IMR-90 (cell line): ENCODE measurements at regions not wholly inside any gene's neighbourhood (a gene's known extent, or its start where the extent isn't known, plus 50 kb on each side); places are given as distances from the start of the nearest gene placed in this dataset.

Experiments used
- ATAC-seq: fragments of 200-7000 bp; cut with Tn5 transposase; 2 replicates; pipeline ENCODE4 v1.9.1; 2020; ENCODE audit warnings: low read depth, mild to moderate bottlenecking, moderate library complexity
- BruUV-seq: library from RNA; stranded (reverse); fragments of 400-500 nt; replicated peaks from 2 replicates; lab custom pipeline; 2021; lab: Mats Ljungman, UMichigan
- CTCF ChIA-PET: fragments of 300-600 bp; formaldehyde crosslinking; extraction: SDS; loops from one replicate; lab custom pipeline; 2021; ENCODE audit warnings: antibody characterized with exemption; lab: Yijun Ruan, JAX
- POLR2A ChIA-PET: fragments of 300-600 bp; sonication (Branson Sonifier 250); formaldehyde crosslinking; loops from one replicate; lab custom pipeline; 2022; ENCODE audit warnings: antibody characterized with exemption; ENCODE audit not compliant: unreplicated experiment; lab: Charles Lee
- DNase-seq: peaks from one replicate; pipeline ENCODE4 v3.0.0; 2013
- H2AFZ ChIP-seq: replicated peaks from 2 replicates; pipeline ENCODE3; 2013; ENCODE audit warnings: low read length, mild to moderate bottlenecking; ENCODE audit not compliant: poor library complexity
- H2AK5ac ChIP-seq: 2 replicates; pipeline ENCODE4 v1.6.1; 2013; ENCODE audit warnings: low read depth, low read length, inconsistent platforms
- H2AK9ac ChIP-seq: replicated peaks from 2 replicates; pipeline ENCODE3; 2013; ENCODE audit warnings: mild to moderate bottlenecking, low read depth, low read length, moderate library complexity; ENCODE audit not compliant: poor library complexity
- H2BK120ac ChIP-seq: 2 replicates; pipeline ENCODE4 v1.6.1; 2013; ENCODE audit warnings: low read depth, low read length, inconsistent platforms
- H2BK15ac ChIP-seq: 3 replicates; pipeline ENCODE4 v1.6.1; 2013; ENCODE audit warnings: low read depth, low read length, inconsistent platforms
- H2BK20ac ChIP-seq: 2 replicates; pipeline ENCODE4 v1.6.1; 2013; ENCODE audit warnings: low read depth, mild to moderate bottlenecking, inconsistent platforms, low read length, moderate library complexity
- H2BK5ac ChIP-seq: 2 replicates; pipeline ENCODE4 v1.6.1; 2013; ENCODE audit warnings: mild to moderate bottlenecking, low read depth, low read length, inconsistent platforms; ENCODE audit not compliant: poor library complexity, severe bottlenecking
- H3K14ac ChIP-seq: replicated peaks from 2 replicates; pipeline ENCODE4 v1.6.1; 2013; ENCODE audit warnings: low read depth, low read length, inconsistent platforms
- H3K18ac ChIP-seq: 2 replicates; pipeline ENCODE4 v1.6.1; 2013; ENCODE audit warnings: low read depth, low read length, control low read depth
- H3K23ac ChIP-seq: 2 replicates; pipeline ENCODE4 v1.6.1; 2013; ENCODE audit warnings: low read depth, low read length, inconsistent platforms
- H3K27ac ChIP-seq: 2 replicates; pipeline ENCODE4 v1.5.1; 2013; ENCODE audit warnings: mild to moderate bottlenecking, control low read depth, low read length; ENCODE audit not compliant: insufficient read depth
- H3K27me3 ChIP-seq: 2 replicates; pipeline ENCODE4 v1.6.1; 2013; ENCODE audit warnings: low read length; ENCODE audit not compliant: control insufficient read depth, insufficient read depth
- H3K36me3 ChIP-seq: 2 replicates; pipeline ENCODE4 v1.6.1; 2013; ENCODE audit warnings: low read length, mixed read lengths; ENCODE audit not compliant: control insufficient read depth, insufficient read depth
- H3K4ac ChIP-seq: 2 replicates; pipeline ENCODE4 v1.6.1; 2013; ENCODE audit warnings: low read depth, low read length, inconsistent platforms
- H3K4me1 ChIP-seq: 2 replicates; pipeline ENCODE4 v1.6.1; 2013; ENCODE audit warnings: low read length, mixed read lengths; ENCODE audit not compliant: control insufficient read depth, insufficient read depth
- H3K4me2 ChIP-seq: 2 replicates; pipeline ENCODE4 v1.6.1; 2013; ENCODE audit warnings: low read depth, mild to moderate bottlenecking, control low read depth, low read length, moderate library complexity
- H3K4me3 ChIP-seq: 2 replicates; pipeline ENCODE4 v1.5.1; 2013; ENCODE audit warnings: low read depth, mild to moderate bottlenecking, control low read depth, low read length, moderate library complexity; ENCODE audit not compliant: insufficient read depth
- H3K56ac ChIP-seq: 2 replicates; pipeline ENCODE4 v1.6.1; 2013; ENCODE audit warnings: low read length, inconsistent platforms; ENCODE audit not compliant: insufficient read depth; ENCODE audit errors: extremely low read depth
- H3K79me1 ChIP-seq, 2 experiments: 2 replicates each; pipeline ENCODE4 v1.6.1; 2013; ENCODE audit warnings: low read length in 2 of 2, inconsistent platforms in 1 of 2, low read depth in 1 of 2
- H3K9ac ChIP-seq: 2 replicates; pipeline ENCODE4 v1.6.1; 2013; ENCODE audit warnings: low read depth, low read length, control low read depth
- H3K9me1 ChIP-seq: 2 replicates; pipeline ENCODE4 v1.6.1; 2013; ENCODE audit warnings: low read length, inconsistent platforms; ENCODE audit not compliant: insufficient read depth
- H3K9me3 ChIP-seq: 2 replicates; pipeline ENCODE4 v1.6.1; 2013; ENCODE audit warnings: low read length; ENCODE audit not compliant: control insufficient read depth, insufficient read depth
- H4K20me1 ChIP-seq: 2 replicates; pipeline ENCODE4 v1.6.1; 2013; ENCODE audit warnings: low read length, inconsistent platforms; ENCODE audit not compliant: insufficient read depth
- H4K5ac ChIP-seq: 2 replicates; pipeline ENCODE4 v1.6.1; 2013; ENCODE audit warnings: mild to moderate bottlenecking, low read depth, low read length, control low read depth
- H4K8ac ChIP-seq, 2 experiments: 2 replicates each; pipeline ENCODE4 v1.6.1; 2013; ENCODE audit warnings: low read depth in 2 of 2, low read length in 2 of 2, control low read depth in 1 of 2, inconsistent platforms in 1 of 2
- H4K91ac ChIP-seq: 2 replicates; pipeline ENCODE4 v1.6.1; 2013; ENCODE audit warnings: low read depth, low read length, inconsistent platforms; ENCODE audit not compliant: insufficient read depth
- BHLHE40 ChIP-seq: fragments of 150-350 bp; IDR thresholded peaks from 2 replicates; pipeline ENCODE4 v1.6.1; 2016; ENCODE audit warnings: mild to moderate bottlenecking, low read depth, low read length
- CEBPB ChIP-seq: IDR thresholded peaks from 2 replicates; pipeline ENCODE4 v1.6.1; 2012; ENCODE audit warnings: low read depth, low read length, improper control_type of control experiment
- CHD1 ChIP-seq: IDR thresholded peaks from 2 replicates; pipeline ENCODE4 v1.6.1; 2012; ENCODE audit warnings: low read depth, low read length, improper control_type of control experiment
- CTCF ChIP-seq: conservative IDR thresholded peaks from 2 replicates; pipeline ENCODE4 v1.5.1; 2012; ENCODE audit warnings: mild to moderate bottlenecking, low read depth, low read length, improper control_type of control experiment
- NFE2L2 ChIP-seq: fragments of 150-350 bp; IDR thresholded peaks from 2 replicates; pipeline ENCODE4 v1.6.1; 2016; ENCODE audit warnings: low read depth, mild to moderate bottlenecking, low read length
- RAD21 ChIP-seq: IDR thresholded peaks from 2 replicates; pipeline ENCODE4 v1.6.1; 2012; ENCODE audit warnings: low read length, improper control_type of control experiment
- USF2 ChIP-seq: fragments of 150-350 bp; IDR thresholded peaks from 2 replicates; pipeline ENCODE4 v1.6.1; 2017; ENCODE audit warnings: mild to moderate bottlenecking, antibody characterized with exemption, low read length, low read depth
- WGBS, 2 experiments: methylation state at CpG; one replicate each; pipeline versions ENCODE4 v1.1.5 to v1.1.7; 2013; ENCODE audit warnings: missing lambda C conversion rate in 2 of 2; ENCODE audit not compliant: insufficient read length in 1 of 2; ENCODE audit errors: extremely low coverage in 2 of 2; 5-methylcytosine and 5-hydroxymethylcytosine counted together
- dilution Hi-C: fragments of 300-500 bp; cut with HindIII; formaldehyde crosslinking; loops from one replicate; pipeline ENCODE4 v1.14.3; 2018; ENCODE audit warnings: low sequenced_read_pairs; ENCODE audit not compliant: unreplicated experiment
- in situ Hi-C: fragments of 300-500 bp; cut with MboI; formaldehyde crosslinking; loops from 3 replicates; pipeline ENCODE4 v1.14.3; 2019; ENCODE audit warnings: low sequenced_read_pairs, inconsistent platforms, mixed read lengths
- intact Hi-C: fragments of 100-400 bp; cut with micrococcal nuclease; formaldehyde crosslinking; loops from 2 replicates; pipeline ENCODE4 v1.10.0; 2022

DNA sequence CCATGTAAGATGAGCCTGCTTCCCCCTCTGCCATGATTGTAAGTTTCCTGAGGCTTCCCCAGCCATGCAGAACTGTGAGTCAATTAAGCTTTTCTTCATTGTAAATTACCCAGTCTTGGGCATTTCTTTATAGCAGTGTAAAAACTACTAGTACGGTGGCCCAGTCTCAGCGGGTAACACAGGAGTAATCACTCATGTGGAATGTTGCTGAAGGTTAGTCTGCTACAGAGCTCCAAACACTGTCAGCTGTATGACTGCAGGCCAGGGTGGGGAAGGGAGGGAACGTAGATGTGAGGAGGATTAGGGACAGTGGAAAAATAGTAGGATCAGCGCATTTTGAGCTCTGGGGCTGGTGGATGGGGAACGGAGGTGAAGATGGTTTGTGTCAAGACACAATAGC lies 711.2 kb upstream of the SOX11 start:
- POLR2A ChIA-PET, result no interaction called here
- CTCF ChIA-PET, result no interaction called here

More for the DNA sequence above, 711.2 kb upstream of the SOX11 start:
- DNase-seq (no peak), ATAC-seq (no peak)
- Histone ChIP-seq H3K14ac (no peak overlapping the region), H4K20me1 (no peaks in the 10 kb centered on the region), H2BK20ac (no peak overlapping the region), H2BK15ac (no peak overlapping the region), H2AFZ (no peak overlapping the region), H3K18ac (no peak overlapping the region), H3K9me3 (peaks cover 18% of the 10 kb centered on the region), H2BK5ac (no peak overlapping the region), H3K4me2 (no peak overlapping the region), H3K27ac (no peak overlapping the region), H3K4me3 (no peak overlapping the region), H3K23ac (no peak overlapping the region), H3K4ac (no peak overlapping the region), H3K79me1 (no peaks in the 10 kb centered on the region), H4K91ac (no peak overlapping the region), H4K5ac (no peak overlapping the region), H3K36me3 (no peaks in the 10 kb centered on the region), H2BK120ac (no peak overlapping the region), H3K56ac (no peak overlapping the region), H2AK9ac (no peak overlapping the region), H3K9ac (no peak overlapping the region), H4K8ac (no peak overlapping the region), H2AK5ac (no peak overlapping the region), H3K9me1 (no peaks in the 10 kb centered on the region), H3K27me3 (no peaks in the 10 kb centered on the region), H3K4me1 (no peaks in the 10 kb centered on the region)
- in situ Hi-C loops (no loop called here), intact Hi-C loops (no loop called here), dilution Hi-C loops (no loop called here)
- no TSS peak for BruUV-seq
- TF ChIP-seq CEBPB (no peak), RAD21 (no peak), CTCF (no peak), BHLHE40 (no peak), USF2 (no peak), NFE2L2 (no peak), CHD1 (no peak)
- 56% methylated on average over 2 of the region's 5 CpGs; no CpG with 5 or more reads in 1 of the 2 experiments for WGBS, 2 experiments
